Prostate gland (tissue), 2 donors: ENCODE measurements at regions not wholly inside any gene's neighbourhood (a gene's known extent, or its start where the extent isn't known, plus 50 kb on each side); places are given as distances from the start of the nearest gene placed in this dataset.

ENCODE experiments used
- CTCF ChIP-seq, 4 experiments: fragments of 200-600 bp in 2 of 4; fragments of 450-650 bp in 2 of 4; sonication (generic) in 2 of 4; IDR thresholded peaks; 1 replicate in 3 of 4; 2 replicates in 1 of 4; pipeline ENCODE4 v1.5.1; 2016 to 2019; ENCODE audit warnings: antibody characterized with exemption in 4 of 4, mild to moderate bottlenecking in 2 of 4, moderate library complexity in 2 of 4
- POLR2A ChIP-seq: fragments of 450-650 bp; IDR thresholded peaks from one replicate; pipeline ENCODE4 v1.6.1; 2016; ENCODE audit warnings: antibody characterized with exemption, mild to moderate bottlenecking
- POLR2AphosphoS5 ChIP-seq: sonication (generic); formaldehyde crosslinking; IDR thresholded peaks from one replicate; pipeline ENCODE4 v1.6.1; 2017; ENCODE audit warnings: antibody characterized with exemption

- no peak for TF ChIP-seq POLR2A
- TF ChIP-seq CTCF (IDR thresholded peaks at IDR 0.05) = no peak
- TF ChIP-seq POLR2AphosphoS5 = no peak
Observed at GRCh38 chr15:25579127-25579526, 140.3 kb upstream of the UBE3A start.
